ENCODE measurements at regions not wholly inside any gene's neighbourhood (a gene's known extent, or its start where the extent isn't known, plus 50 kb on each side); places are given as distances from the start of the nearest gene placed in this dataset.

GRCh38 chr1:172720339-172720738 is 61.4 kb downstream of the FASLG start (continued):
- TF ChIP-seq, protein P1, sequence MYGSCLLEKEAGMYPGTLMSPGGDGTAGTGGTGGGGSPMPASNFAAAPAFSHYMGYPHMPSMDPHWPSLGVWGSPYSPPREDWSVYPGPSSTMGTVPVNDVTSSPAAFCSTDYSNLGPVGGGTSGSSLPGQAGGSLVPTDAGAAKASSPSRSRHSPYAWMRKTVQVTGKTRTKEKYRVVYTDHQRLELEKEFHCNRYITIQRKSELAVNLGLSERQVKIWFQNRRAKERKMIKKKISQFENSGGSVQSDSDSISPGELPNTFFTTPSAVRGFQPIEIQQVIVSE (CRISPR knock-in tag; IDR thresholded peaks at IDR 0.05; ENCODE audit: borderline replicate concordance) = no peak
- TF ChIP-seq NFYB (CRISPR knock-in tag; conservative IDR thresholded peaks at IDR 0.05; ENCODE audit: low read depth) (no peak), GABPB1 (CRISPR knock-in tag; IDR thresholded peaks at IDR 0.05) (no peak)

DNA sequence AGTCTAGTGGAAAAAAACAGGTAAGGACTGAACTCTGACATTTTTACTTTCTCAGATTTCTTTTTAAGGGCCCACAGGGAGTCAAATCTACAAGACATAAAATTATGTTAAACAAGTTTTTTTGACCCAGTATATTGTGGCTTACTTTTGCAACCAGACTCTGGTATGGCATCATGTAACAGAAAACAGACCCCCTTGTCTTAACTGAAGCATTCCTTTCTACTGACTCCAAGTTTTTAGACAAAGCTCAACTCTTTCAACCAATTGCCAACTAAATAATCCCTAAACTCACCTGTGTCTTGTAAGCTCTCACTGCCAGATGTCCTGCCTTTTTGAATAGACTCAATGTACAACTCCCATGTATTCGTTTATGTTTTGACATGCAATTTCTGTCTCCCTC is 64.3 kb downstream of the FASLG start:
- ChIA-PET CTCF (no interaction called here), POLR2A (no interaction called here)
- Mint-ChIP-seq H3K9me3 (peaks cover 14% of the 10 kb centered on the region), H3K27ac (no peak overlapping the region), H3K27me3 (ENCODE audit: low read depth) (no peaks in the 10 kb centered on the region), H3K4me1 (peaks cover 16% of the 10 kb centered on the region), H3K36me3 (peaks cover 5% of the 10 kb centered on the region), H3K4me3 (no peak overlapping the region)
- TF ChIP-seq ATF6 (CRISPR knock-in tag; IDR thresholded peaks at IDR 0.05) (no peak), ZNF671 (CRISPR knock-in tag; IDR thresholded peaks at IDR 0.05) (no peak), ZSCAN18 (CRISPR knock-in tag; IDR thresholded peaks at IDR 0.05) (no peak), FOXK1 (CRISPR knock-in tag; IDR thresholded peaks at IDR 0.05) (no peak), ZNF512 (CRISPR knock-in tag; IDR thresholded peaks at IDR 0.05; ENCODE audit: borderline replicate concordance) (no peak), MXD4 (CRISPR knock-in tag; IDR thresholded peaks at IDR 0.05; ENCODE audit: borderline replicate concordance) (no peak), ZNF219 (CRISPR knock-in tag; IDR thresholded peaks at IDR 0.05; ENCODE audit: borderline replicate concordance) (no peak), IRF1 (CRISPR knock-in tag; IDR thresholded peaks at IDR 0.05) (no peak), CBFB (CRISPR knock-in tag; IDR thresholded peaks at IDR 0.05; ENCODE audit: low read depth) (no peak), HMGXB4 (CRISPR knock-in tag; IDR thresholded peaks at IDR 0.05) (no peak), MLX (CRISPR knock-in tag; IDR thresholded peaks at IDR 0.05) (no peak), OVOL2 (CRISPR knock-in tag; IDR thresholded peaks at IDR 0.05; ENCODE audit: borderline replicate concordance) (no peak), ELF4 (CRISPR knock-in tag; IDR thresholded peaks at IDR 0.05; ENCODE audit: low read depth) (no peak), MYBL2 (CRISPR knock-in tag; IDR thresholded peaks at IDR 0.05) (no peak), ZNF396 (CRISPR knock-in tag; IDR thresholded peaks at IDR 0.05; ENCODE audit: borderline replicate concordance) (no peak), TCF7 (CRISPR knock-in tag; IDR thresholded peaks at IDR 0.05; ENCODE audit: low read depth) (no peak), NR3C1 (CRISPR knock-in tag; conservative IDR thresholded peaks at IDR 0.05; ENCODE audit: low read depth) (no peak)
- TF ChIP-seq, protein P1 (CRISPR knock-in tag; IDR thresholded peaks at IDR 0.05; ENCODE audit: borderline replicate concordance) = no peak
- TF ChIP-seq, protein P2, sequence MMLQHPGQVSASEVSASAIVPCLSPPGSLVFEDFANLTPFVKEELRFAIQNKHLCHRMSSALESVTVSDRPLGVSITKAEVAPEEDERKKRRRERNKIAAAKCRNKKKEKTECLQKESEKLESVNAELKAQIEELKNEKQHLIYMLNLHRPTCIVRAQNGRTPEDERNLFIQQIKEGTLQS (CRISPR knock-in tag; conservative IDR thresholded peaks at IDR 0.05) = no peak
- ATAC-seq (no peak), DNase-seq (ENCODE audit: low spot score) (no peak)
